Neural crest cell (in vitro differentiated cells): ENCODE measurements at regions not wholly inside any gene's neighbourhood (a gene's known extent, or its start where the extent isn't known, plus 50 kb on each side); places are given as distances from the start of the nearest gene placed in this dataset.

Experiments used
- DNase-seq: peaks from one replicate; pipeline ENCODE4 v3.0.0; 2021; ENCODE audit warnings: low read depth, mixed read lengths, low spot score
- H3K27ac Mint-ChIP-seq: one replicate; pipeline ENCODE4 v1.8.0; 2021; ENCODE audit warnings: mild to moderate bottlenecking, mixed read lengths; ENCODE audit not compliant: unreplicated experiment
- H3K27me3 Mint-ChIP-seq: 2 replicates; pipeline ENCODE4 v1.8.0; 2021; ENCODE audit warnings: low read depth, mild to moderate bottlenecking, mixed read lengths
- H3K36me3 Mint-ChIP-seq: 2 replicates; pipeline ENCODE4 v1.8.0; 2021; ENCODE audit warnings: low read depth, mild to moderate bottlenecking, mixed read lengths
- H3K4me1 Mint-ChIP-seq: 2 replicates; pipeline ENCODE4 v1.8.0; 2021; ENCODE audit warnings: mixed read lengths
- H3K4me3 Mint-ChIP-seq: one replicate; pipeline ENCODE4 v1.8.0; 2021; ENCODE audit warnings: mild to moderate bottlenecking, mixed read lengths
- H3K9me3 Mint-ChIP-seq: 2 replicates; pipeline ENCODE4 v1.8.0; 2021; ENCODE audit warnings: mixed read lengths
- TF ChIP-seq, protein P1 (sequence below): fragments of 200-600 bp; sonication (generic); conservative IDR thresholded peaks from 2 replicates; pipeline ENCODE4 v1.5.0; 2021; ENCODE audit warnings: antibody characterized with exemption, mild to moderate bottlenecking

DNA sequence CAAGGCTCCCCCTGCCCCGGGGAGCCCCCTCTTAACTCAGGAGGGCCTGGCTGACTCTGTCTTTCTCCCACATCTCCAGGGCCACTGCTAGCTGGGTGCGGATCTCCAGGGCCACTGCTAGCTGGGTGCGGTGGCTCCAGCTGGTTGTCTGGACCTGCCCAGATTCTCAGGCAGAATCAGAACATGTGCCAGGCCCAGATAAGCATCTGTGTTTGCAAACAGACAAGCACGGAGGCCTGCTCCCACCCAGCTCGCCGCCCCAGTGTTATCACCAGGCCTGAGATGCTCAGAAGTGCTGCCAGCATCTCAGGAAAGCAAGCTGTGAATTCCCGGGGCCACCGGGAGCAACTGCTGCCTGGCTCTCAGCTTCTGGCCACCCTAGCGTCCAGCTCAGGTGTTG lies 98.4 kb upstream of the FZD10 start:
- Mint-ChIP-seq H3K36me3 (no peaks in the 10 kb centered on the region), H3K4me1 (no peaks in the 10 kb centered on the region), H3K27ac (no peak overlapping the region), H3K27me3 (no peaks in the 10 kb centered on the region), H3K9me3 (no peaks in the 10 kb centered on the region), H3K4me3 (no peak overlapping the region)
- no peak for DNase-seq
- TF ChIP-seq, protein P1, sequence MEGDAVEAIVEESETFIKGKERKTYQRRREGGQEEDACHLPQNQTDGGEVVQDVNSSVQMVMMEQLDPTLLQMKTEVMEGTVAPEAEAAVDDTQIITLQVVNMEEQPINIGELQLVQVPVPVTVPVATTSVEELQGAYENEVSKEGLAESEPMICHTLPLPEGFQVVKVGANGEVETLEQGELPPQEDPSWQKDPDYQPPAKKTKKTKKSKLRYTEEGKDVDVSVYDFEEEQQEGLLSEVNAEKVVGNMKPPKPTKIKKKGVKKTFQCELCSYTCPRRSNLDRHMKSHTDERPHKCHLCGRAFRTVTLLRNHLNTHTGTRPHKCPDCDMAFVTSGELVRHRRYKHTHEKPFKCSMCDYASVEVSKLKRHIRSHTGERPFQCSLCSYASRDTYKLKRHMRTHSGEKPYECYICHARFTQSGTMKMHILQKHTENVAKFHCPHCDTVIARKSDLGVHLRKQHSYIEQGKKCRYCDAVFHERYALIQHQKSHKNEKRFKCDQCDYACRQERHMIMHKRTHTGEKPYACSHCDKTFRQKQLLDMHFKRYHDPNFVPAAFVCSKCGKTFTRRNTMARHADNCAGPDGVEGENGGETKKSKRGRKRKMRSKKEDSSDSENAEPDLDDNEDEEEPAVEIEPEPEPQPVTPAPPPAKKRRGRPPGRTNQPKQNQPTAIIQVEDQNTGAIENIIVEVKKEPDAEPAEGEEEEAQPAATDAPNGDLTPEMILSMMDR: no peak

DNA sequence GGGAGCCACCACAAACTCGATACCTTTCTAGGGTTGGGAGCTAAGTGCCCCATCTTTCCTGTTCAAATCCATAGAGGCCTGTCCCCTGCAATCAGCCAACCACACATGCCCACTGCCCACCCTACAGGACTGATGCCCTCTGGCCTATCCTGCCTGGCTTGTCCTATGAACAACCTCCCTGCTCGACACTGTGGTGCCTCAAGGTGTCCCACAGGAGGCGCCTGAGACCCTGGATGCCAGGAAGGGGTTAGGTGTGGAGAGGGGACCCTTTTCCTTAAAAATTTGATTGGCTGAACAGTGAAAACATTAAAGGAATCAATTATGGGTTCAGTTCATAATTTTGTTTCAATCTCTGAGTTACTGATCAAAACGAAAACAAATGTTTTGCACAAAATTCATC lies 97.3 kb upstream of the FZD10 start:
- Mint-ChIP-seq H3K4me1 (no peaks in the 10 kb centered on the region), H3K9me3 (no peaks in the 10 kb centered on the region), H3K27me3 (no peaks in the 10 kb centered on the region), H3K4me3 (no peak overlapping the region), H3K36me3 (no peaks in the 10 kb centered on the region), H3K27ac (no peak overlapping the region)
- no peak for DNase-seq
- TF ChIP-seq, protein P1: peak; percentile 18

DNA sequence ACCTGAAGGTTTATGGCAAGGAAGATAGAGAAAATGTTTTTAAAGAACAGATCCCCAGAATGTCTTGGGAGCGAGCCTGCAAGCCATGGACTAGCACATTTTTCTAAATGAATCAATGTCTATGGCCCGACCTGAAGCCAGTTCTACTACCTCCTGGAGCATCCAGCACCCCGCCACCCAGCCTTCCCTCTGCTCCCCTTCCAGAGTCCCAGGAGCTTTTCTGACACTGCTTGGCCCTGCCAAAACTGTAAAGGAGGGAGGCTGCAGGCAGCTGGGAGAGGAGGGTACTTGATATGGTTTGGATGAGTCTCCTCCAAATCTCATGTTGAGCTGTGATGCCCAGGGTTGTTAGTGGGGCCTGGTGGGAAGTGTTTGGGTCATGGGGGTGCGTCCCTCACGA lies 95.5 kb upstream of the FZD10 start:
- TF ChIP-seq, protein P1: no peak
- no peak overlapping the region for H3K4me3 Mint-ChIP-seq
- DNase-seq: no peak
- H3K4me1 Mint-ChIP-seq: no peaks in the 10 kb centered on the region
- H3K27ac Mint-ChIP-seq: no peak overlapping the region
- H3K9me3 Mint-ChIP-seq: no peaks in the 10 kb centered on the region
- H3K27me3 Mint-ChIP-seq: no peaks in the 10 kb centered on the region
- no peaks in the 10 kb centered on the region for H3K36me3 Mint-ChIP-seq

DNA sequence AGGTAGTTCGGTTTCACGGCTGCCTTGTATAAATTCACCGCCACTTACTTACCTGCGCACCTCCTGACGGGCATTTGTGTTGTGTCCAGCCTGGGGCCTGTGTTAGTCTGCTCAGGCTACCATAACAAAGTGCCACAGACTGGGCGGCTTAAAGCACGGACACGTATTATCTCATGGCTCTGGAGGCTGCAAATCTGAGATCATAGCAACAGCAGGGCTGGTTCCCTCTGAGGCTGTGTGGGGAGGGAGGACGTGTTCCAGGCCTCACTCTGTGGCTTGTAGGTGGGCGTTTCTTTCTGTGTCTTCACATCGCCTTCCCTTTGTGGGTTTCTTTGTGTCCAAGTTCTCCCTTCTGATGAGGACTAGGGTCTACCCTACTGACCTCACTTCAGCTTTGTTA lies 93.5 kb upstream of the FZD10 start:
- no peak overlapping the region for H3K4me3 Mint-ChIP-seq
- TF ChIP-seq, protein P1: no peak
- no peak overlapping the region for H3K27ac Mint-ChIP-seq
- H3K9me3 Mint-ChIP-seq: no peaks in the 10 kb centered on the region
- H3K4me1 Mint-ChIP-seq: no peaks in the 10 kb centered on the region
- H3K27me3 Mint-ChIP-seq: no peaks in the 10 kb centered on the region
- no peaks in the 10 kb centered on the region for H3K36me3 Mint-ChIP-seq
- DNase-seq: no peak

DNA sequence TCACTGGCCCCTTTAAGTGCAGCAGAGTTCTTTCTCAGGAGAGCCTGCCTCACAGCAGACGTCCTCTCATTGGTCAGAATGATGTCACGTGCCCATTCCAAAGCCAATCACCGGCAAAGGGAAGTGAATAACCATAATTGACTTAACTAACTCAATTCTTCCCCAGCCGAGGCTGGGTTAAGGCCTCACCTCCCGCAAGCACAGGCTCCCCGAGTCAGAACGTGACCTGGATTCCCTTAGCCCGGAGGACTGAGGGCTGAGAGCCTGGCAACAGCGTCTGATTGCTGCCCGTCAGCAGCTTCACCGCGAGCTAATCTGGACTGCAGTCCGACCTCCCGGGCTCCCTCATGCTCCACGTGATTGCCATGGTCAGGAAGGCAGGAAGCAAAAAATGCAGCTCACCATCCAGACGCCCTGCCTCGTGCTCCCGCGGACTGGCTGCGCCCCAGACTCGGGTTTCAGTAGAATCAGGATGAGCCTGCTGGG lies 92.1 kb upstream of the FZD10 start:
- no peak for DNase-seq
- no peaks in the 10 kb centered on the region for H3K4me1 Mint-ChIP-seq
- no peaks in the 10 kb centered on the region for H3K9me3 Mint-ChIP-seq
- no peaks in the 10 kb centered on the region for H3K27me3 Mint-ChIP-seq
- no peak overlapping the region for H3K4me3 Mint-ChIP-seq
- TF ChIP-seq, protein P1: no peak
- H3K27ac Mint-ChIP-seq: no peak overlapping the region
- no peaks in the 10 kb centered on the region for H3K36me3 Mint-ChIP-seq

DNA sequence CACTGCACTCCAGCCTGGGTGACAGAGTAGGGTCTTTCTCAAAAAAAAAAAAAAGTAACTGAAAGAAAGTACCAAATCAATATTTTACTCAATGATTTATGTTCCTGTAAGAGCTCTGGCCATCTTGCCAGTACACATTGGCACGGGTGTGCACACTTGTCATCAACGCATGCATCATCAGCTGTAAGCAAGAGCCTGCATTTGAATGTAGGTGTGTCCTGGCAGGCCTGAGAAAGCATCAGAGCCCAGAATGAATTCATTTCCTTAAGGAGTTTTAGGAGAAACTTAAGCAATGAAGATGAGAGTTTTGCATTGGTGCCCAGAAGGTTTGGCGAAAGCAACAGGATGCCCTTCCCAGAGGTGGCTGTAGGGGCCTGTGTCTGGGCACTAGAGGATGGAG lies 88.5 kb upstream of the FZD10 start:
- H3K27ac Mint-ChIP-seq: no peak overlapping the region
- H3K9me3 Mint-ChIP-seq: no peaks in the 10 kb centered on the region
- no peaks in the 10 kb centered on the region for H3K36me3 Mint-ChIP-seq
- no peaks in the 10 kb centered on the region for H3K27me3 Mint-ChIP-seq
- TF ChIP-seq, protein P1: no peak
- peaks cover 9% of the 10 kb centered on the region for H3K4me1 Mint-ChIP-seq
- no peak overlapping the region for H3K4me3 Mint-ChIP-seq
- DNase-seq: no peak
